ENCODE measurements at regions not wholly inside any gene's neighbourhood (a gene's known extent, or its start where the extent isn't known, plus 50 kb on each side); places are given as distances from the start of the nearest gene placed in this dataset.
A peak's percentile ranks its signal among the peaks of the same experiment; 100 is the strongest.

DNA sequence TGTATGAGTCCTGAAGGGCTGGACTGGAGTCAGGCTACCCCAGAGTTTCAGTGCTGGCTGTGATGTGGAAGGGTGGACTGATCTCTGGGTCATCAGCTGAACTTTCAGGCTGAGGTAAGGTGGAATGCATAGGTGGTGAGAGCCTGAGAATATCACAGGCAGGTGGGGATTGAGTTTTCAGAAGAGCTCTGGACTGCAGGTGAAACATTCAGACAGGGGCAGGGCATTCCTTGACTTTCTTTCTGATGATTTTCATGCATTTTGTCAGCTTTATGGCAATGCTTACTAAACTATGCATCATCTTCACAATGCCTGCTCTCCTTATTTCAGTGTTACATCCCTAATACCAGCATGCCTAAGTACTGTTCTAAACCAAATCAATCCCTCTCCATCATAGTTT is 755.0 kb downstream of the KCNA4 start:
- H3K4me3 ChIP-seq (ENCODE audit: control insufficient read depth, low read depth, low read length) = no peak overlapping the region
- no peak for DNase-seq (ENCODE audit: low read depth)
- no peak for TF ChIP-seq CTCF (IDR thresholded peaks at IDR 0.05; ENCODE audit: control insufficient read depth, insufficient read depth, low read depth, low read length, missing control alignments)

DNA sequence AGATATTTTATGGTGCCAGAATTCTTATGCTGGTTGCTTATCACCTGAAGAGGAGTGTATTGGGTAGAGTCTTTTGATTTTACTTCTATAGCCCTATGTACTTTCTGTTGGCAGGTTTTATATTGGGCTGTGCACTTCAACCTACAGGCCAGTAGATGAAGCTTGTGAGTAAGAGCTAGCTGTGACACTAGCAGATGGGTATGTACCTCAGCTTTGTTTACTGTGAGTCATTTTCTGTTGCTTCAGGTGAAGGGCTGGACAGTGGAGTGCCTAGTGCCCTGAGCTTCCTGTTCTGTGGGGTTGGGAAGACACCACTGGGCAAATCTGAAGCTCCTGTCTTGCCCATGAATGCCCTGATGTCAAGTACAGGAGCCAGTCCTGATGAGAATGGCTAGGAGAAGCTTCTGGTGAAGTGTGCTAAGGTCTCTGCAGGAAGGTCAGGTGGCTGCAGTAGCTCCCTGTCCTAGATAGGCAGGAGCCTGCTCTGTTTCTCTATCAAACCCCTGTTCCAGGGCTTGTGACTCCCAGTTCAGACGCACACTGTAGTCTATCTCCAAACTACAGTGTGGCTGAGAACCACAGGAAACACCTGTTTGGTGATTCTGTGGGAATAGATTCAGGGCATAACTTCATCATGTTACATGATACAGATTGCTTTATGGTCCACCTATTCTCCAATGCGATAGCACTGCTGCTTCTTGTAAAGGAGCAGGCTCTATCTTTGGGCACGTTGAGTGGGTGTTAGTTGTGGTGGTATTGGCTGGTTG is 755.7 kb downstream of the KCNA4 start:
- no peak for DNase-seq (ENCODE audit: low read depth)
- peak; percentile 10 for TF ChIP-seq CTCF (IDR thresholded peaks at IDR 0.05; ENCODE audit: control insufficient read depth, insufficient read depth, low read depth, low read length, missing control alignments)
- no peak overlapping the region for H3K4me3 ChIP-seq (ENCODE audit: control insufficient read depth, low read depth, low read length)

DNA sequence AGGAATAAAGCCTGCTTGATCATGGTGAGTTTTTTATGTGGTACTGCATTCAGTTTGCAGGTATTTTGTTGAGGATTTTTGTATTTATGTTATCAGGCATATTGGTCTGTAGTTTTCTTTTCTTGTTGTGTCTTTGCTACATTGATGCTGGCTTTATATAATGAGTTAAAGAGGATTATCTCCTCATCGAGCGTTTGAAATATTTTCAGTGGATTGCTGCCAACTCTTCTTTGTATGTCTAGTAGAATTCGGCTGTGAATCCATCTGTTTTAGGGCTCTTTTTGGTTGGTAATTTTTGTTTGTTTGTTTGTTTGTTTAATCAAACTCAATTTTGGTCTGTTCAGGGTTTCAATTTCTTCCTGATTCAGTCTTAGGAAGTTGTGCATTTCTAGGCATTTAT is 758.4 kb downstream of the KCNA4 start:
- H3K4me3 ChIP-seq (ENCODE audit: control insufficient read depth, low read depth, low read length) = no peak overlapping the region

DNA sequence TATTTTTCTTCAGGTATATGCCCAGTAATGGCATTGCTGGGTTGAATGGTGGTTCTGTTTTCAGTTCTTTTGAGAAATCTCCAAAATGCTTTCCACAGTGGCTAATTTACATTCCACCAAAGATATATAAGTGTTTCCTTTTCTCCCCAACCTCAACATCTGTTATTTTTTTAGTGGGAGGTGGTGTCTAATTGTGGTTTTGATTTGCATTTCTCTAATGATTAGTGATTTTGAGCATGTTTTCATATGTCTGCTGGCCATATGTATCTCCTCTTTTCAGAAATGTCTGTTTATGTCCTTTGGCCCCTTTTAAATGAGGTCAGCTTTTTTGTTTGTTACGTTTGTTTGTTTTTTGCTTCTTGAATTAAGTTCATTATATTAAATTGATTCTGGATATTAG is 760.2 kb downstream of the KCNA4 start:
- no peak for DNase-seq (ENCODE audit: low read depth)
- TF ChIP-seq CTCF (IDR thresholded peaks at IDR 0.05; ENCODE audit: control insufficient read depth, insufficient read depth, low read depth, low read length, missing control alignments) = no peak
- H3K4me3 ChIP-seq (ENCODE audit: control insufficient read depth, low read depth, low read length) = no peak overlapping the region

More for the DNA sequence above, 758.4 kb downstream of the KCNA4 start:
- no peak for DNase-seq (ENCODE audit: low read depth)
- TF ChIP-seq CTCF (IDR thresholded peaks at IDR 0.05; ENCODE audit: control insufficient read depth, insufficient read depth, low read depth, low read length, missing control alignments) = no peak

- H3K4me3 ChIP-seq (ENCODE audit: control insufficient read depth, low read depth, low read length) = no peak overlapping the region
- no peak for TF ChIP-seq CTCF (IDR thresholded peaks at IDR 0.05; ENCODE audit: control insufficient read depth, insufficient read depth, low read depth, low read length, missing control alignments)
- no peak for DNase-seq (ENCODE audit: low read depth)
Measured at GRCh38 chr11:29255401-29255800, 761.4 kb downstream of the KCNA4 start.

DNA sequence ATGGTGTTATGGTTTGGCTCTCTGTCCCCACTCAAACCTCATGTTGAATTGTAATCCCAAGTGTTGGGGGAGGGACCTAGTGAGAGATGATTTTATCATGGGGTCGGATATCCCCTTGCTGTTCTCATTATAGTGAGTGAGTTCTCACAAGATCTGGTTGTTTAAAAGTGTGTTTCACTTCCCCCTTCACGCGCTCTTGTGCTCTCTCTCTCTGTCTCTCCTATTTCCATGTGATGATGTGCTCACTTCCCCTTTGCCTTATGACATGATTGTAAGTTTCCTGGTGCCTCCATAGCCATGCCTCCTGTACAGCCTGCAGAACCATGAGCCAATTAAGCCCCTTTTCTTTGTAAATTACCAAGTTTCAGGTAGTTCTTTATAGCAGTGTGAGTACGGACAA is 765.1 kb downstream of the KCNA4 start:
- no peak for TF ChIP-seq CTCF (IDR thresholded peaks at IDR 0.05; ENCODE audit: control insufficient read depth, insufficient read depth, low read depth, low read length, missing control alignments)
- DNase-seq (ENCODE audit: low read depth) = no peak
- no peak overlapping the region for H3K4me3 ChIP-seq (ENCODE audit: control insufficient read depth, low read depth, low read length)
